ENCODE measurements at regions not wholly inside any gene's neighbourhood (a gene's known extent, or its start where the extent isn't known, plus 50 kb on each side); places are given as distances from the start of the nearest gene placed in this dataset.

GRCh38 chr12:33054371-33054770, 157.8 kb upstream of the PKP2 start:
- no peak for TF ChIP-seq CTBP1 (IDR thresholded peaks at IDR 0.05; ENCODE audit: borderline replicate concordance)
- no peak for TF ChIP-seq FOXK2 (IDR thresholded peaks at IDR 0.05)
- TF ChIP-seq ELF4 (IDR thresholded peaks at IDR 0.05), result no peak
- no peak for TF ChIP-seq FOXM1 (IDR thresholded peaks at IDR 0.05; ENCODE audit: borderline replicate concordance)
- no peak for TF ChIP-seq SP1 (IDR thresholded peaks at IDR 0.05)
- no peak for TF ChIP-seq TARDBP (IDR thresholded peaks at IDR 0.05)
- TF ChIP-seq ZNF384 (IDR thresholded peaks at IDR 0.05), result no peak
- no peak for TF ChIP-seq BHLHE40 (IDR thresholded peaks at IDR 0.05; ENCODE audit: borderline replicate concordance)
- TF ChIP-seq SUZ12 (IDR thresholded peaks at IDR 0.05), result no peak
- TF ChIP-seq LEF1 (IDR thresholded peaks at IDR 0.05; ENCODE audit: borderline replicate concordance), result no peak
- no peak for TF ChIP-seq HDGF (IDR thresholded peaks at IDR 0.05; ENCODE audit: borderline replicate concordance)
- no peak for TF ChIP-seq L3MBTL2 (conservative IDR thresholded peaks at IDR 0.05)
- no peak for TF ChIP-seq FOXA1 (IDR thresholded peaks at IDR 0.05)
